Astrocyte (in vitro differentiated cells and primary cell): ENCODE measurements at regions not wholly inside any gene's neighbourhood (a gene's known extent, or its start where the extent isn't known, plus 50 kb on each side); places are given as distances from the start of the nearest gene placed in this dataset.

Experiments used
- CTCF ChIP-seq: IDR thresholded peaks from 2 replicates; pipeline ENCODE4 v1.5.1; 2011; ENCODE audit warnings: low read depth, mild to moderate bottlenecking, inconsistent platforms, low read length, moderate library complexity; ENCODE audit not compliant: insufficient read depth
- EZH2 ChIP-seq: IDR thresholded peaks from 2 replicates; pipeline ENCODE4 v1.6.1; 2012; ENCODE audit warnings: mild to moderate bottlenecking, low read length, inconsistent platforms; ENCODE audit not compliant: insufficient read depth

GRCh38 chr14:82238649-82239048 is 705.0 kb upstream of the SEL1L start:
- TF ChIP-seq CTCF (no peak), EZH2 (no peak)
